HG03045 (cell line): ENCODE measurements at regions not wholly inside any gene's neighbourhood (a gene's known extent, or its start where the extent isn't known, plus 50 kb on each side); places are given as distances from the start of the nearest gene placed in this dataset.
"Not testable (repeated sequence)": the region's sequence is repeated elsewhere in the genome, so short reads cannot be mapped to it uniquely, and the experiment has no call there.

ENCODE experiments used
- ATAC-seq: cut with Tn5 transposase; IDR thresholded peaks from one replicate; pipeline ENCODE4 v1.9.1; 2021; ENCODE audit warnings: mild to moderate bottlenecking, moderate library complexity; ENCODE audit not compliant: unreplicated experiment

DNA sequence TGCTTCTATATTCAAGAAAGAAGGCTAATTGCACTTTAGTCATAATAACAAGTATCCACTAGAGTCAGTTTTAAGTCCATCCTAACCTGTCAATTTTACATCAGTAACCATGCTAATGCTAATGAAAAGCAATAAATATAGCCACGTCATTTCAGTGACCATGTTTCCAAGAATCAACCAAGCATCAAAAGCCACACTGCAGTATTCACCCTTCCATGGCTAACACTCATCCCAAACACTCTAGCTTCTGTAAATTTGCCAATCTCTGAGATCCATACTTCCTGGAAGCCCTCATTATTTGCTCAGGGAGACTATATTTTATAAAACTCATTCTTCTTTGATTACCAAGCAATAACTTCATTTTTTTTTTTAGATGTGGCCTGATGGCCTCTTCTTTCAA is 712.0 kb downstream of the CETN3 start:
- no peak for ATAC-seq

DNA sequence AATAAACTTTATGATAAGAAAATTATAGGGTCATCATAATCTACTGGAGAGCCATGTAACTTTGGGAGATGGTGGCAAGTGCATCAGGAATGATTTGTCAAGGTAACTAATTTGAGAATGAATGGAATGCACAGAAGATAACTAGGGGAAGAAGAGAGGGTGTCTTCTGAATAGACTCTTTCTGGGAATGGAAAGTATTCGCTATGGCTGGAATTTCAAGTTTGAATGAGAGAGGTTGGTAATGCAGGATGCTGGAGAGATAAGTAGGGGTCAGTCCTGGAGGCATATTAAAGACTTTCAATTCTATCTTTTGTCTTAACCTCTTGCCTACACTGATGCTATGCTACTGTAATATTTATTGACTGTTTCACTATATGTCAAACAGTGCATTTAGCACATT is 714.2 kb downstream of the CETN3 start:
- ATAC-seq, result no peak

DNA sequence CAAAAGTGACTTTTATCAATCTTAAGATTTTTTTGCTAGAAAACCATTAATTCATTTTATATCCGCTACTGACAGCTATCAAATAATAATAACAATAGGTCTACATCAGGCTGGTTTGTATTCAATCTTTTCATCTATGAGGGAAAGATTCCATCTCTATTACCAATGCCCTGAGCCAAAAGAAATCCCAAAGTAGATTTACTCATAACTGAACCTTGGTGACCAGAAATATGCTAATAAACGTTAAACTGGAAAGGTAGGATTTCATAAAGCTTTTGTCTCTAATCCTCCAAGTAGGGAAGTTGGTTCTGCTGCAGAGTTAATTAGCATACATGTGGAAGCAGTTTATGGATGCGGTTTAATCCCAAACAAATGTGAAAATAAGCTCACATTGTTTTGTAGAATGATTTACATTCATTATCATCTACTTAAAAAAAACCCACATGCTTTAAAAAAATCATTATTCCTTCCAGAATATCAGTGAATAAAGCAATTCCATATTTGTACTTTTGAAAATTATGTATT is 715.5 kb downstream of the CETN3 start:
- no peak for ATAC-seq

DNA sequence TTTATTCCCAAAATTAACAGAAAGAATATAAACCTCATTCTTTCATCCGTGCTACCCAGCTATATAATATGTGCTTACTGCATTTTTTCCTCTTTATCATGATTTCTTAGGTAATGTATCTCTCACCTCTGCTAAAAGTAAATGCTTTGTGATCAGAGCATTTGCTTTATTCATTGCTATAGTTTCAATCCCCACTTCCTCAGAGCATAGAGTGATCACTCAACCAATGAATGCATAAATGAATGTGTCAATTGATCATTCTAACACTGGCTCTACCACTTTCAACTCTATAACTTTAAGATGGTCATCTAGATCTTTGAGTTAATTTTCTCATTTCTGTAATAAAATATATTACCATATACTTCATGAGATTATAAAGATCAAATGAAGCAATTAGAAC is 719.2 kb downstream of the CETN3 start:
- ATAC-seq, result no peak

DNA sequence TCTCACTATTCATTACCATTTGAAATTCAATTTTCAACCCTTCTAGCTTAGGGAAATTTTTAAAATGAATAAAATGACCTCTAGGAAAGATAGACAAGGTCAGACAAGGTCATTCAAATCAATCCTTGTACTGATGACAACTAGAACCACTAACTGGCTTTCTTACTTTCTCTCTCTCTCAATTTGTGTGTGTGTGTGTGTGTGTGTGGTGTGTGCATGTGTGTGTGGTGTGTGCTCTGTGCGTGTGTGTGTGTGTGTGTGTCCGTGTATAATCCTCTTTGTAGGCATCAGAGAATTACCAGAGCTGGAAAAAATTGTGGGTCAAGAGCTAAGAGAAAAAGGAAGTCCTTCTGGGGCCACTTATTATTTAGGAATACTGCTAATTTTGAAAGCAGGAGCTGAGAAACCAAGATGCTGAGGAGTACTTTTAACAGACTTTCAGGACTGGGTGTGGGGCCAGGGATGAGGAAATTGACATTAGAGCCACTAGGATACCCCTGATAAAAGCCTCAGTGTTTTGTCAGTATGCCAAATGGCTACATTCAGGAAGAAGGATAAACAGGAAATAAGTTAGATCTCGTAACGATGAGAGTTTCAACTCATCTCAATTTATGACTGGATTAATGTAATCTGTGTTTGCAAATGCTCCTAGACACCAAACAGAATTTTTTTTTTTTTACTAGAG is 723.3 kb downstream of the CETN3 start:
- ATAC-seq, result no peak

DNA sequence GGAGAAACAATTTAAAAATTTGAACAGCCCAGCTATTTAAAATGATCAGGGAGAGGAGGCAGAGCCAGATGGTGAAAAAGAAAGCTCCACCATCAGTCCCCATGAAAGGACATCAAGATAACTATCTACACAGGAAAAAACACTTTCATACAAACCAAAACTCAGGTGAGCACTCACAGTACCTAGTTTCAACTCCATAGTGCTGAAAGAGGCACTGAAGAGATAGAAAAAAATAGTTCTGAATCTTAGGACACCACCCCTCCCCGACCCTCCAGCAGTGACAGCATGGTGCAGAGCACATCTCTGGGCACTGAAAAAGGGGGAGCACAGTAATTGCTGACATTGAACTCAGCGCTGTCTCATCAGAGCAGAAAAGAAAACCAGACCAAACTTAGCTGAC is 732.9 kb downstream of the CETN3 start:
- ATAC-seq, result no peak

DNA sequence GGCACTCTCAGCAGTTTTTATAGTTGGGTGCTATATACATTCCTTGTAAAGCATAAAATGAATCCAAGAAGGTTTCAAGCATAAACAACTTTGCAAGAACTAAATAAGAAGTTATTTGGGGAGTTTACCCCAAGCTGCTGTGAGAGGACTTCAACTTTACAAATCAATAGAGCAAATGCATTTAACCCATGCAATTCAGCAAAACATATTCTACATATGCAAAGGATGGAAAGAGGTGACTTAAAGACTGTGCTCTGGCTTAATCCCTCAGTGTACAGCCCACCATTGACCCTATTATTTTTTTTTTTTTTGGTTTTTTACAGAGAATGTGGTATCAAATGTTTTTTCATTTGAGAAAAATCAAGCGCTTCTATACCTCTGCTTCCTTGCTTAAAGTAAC is 736.5 kb downstream of the CETN3 start:
- no peak for ATAC-seq

DNA sequence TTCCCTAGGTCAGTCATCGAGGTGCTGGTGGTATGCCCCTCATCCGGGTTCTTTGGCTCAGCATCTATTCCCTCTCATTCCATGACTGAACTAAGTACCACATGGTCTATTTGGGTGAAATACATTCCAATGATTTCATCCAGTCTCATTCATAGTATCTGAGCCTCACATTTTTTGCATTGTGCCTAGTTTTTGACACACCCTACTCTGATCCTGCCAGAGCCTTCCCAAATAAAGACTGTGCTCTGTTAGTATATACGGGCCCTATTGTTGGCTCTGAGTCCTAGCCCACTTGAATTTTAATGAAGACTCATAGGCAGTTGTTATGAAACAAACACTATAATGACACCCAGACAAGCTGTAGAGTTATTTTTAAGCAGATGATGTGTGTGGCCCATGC is 740.7 kb downstream of the CETN3 start:
- ATAC-seq, result no peak

DNA sequence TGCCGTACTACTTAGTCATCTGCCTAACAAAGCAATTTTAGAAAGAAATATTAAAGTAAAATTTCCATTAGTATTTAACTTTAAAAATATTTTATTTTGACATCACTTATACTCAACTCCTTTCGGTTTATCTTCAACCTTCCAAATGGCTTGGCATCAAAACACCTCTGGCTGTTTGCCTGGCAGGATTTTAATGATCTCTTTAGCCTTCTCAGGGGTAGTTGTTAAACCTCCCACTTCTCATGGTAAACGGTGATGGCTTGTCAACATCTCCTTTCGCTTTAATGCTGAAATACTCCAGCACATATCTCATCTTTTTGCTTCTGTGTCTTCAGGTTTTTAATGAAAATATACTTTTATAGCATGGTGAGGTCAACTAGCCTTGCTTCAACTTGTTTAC is 747.1 kb downstream of the CETN3 start:
- ATAC-seq, result no peak

DNA sequence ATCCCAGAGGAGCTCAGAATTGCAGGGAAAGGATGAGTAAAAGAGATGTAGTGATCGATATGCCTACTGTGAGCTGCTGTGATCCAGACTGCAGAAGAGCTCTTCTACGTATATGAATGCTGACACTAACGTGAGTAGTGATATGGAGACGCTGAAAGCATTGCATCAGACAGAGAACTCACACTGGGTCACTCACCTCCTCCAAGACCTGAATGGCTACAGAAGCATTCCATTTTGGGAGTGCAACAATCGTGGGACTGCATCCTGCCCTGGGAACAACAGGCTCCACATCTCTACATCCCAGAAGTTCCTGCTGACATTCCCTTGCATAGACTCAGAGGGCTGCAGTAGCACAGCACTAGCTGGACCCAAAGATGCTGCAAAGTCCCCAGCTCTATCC is 755.9 kb upstream of the MEF2C start:
- no peak for ATAC-seq

DNA sequence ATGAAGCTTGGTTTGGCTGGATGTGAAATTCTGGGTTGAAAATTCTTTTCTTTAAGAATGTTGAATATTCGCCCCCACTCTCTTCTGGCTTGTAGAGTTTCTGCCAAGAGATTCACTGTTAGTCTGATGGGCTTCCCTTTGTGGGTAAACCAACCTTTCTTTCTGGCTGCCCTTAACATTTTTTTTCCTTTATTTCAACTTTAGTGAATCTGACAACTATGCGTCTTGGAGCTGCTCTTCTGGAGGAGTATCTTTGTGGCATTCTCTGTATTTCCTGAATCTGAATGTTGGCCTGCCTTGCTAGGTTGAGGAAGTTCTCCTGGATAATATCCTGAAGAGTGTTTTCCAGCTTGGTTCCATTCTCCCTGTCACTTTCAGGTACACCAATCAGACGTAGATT is 751.2 kb upstream of the MEF2C start:
- ATAC-seq, result not testable (repeated sequence)

DNA sequence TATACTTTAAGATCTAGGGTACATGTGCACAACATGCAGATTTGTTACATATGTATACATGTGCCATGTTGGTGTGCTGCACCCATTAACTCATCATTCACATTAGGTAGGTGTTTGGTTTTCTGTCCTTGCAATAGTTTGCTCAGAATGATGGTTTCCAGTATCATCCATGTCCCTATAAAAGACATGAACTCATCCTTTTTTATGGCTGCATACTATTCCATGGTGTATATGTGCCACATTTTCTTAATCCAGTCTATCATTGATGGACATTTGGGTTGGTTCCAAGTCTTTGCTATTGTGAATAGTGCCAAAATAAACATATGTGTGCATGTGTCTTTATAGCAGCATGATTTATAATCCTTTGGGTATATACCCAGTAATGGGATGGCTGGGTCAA is 747.1 kb upstream of the MEF2C start:
- not testable (repeated sequence) for ATAC-seq

DNA sequence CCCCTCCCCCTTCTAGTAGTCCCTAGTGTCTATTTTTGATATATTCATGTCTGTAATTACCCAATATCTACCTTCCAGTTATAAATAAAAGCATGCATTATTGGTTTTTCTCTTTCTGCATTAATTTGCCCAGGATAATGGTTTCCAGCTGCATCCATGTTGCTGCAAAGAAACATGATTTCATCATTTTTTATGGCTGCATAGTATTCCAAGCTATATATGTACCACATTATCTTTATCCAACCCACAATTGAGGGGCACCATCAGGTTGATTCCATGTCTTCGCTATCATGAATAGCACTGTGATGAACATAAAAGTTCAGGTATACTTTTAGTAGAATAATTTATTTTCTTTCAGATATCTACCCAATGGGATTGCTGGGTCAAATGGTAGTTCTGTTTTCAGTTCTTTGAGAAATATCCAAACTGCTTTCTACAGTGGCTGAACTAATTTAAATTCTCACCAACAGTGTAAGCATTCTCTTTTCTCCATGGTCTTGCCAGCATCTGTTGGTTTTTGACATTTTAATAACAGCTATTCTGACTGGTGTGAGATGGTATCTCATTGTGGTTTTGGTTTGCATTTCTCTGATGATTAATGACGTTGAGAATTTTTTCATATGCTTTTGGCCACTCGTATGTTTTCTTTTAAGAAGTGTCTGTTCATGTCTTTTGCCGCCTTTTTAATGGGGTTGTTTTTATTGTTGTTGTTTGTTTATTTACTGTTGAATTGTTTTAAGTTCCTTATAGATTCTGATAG is 746.1 kb upstream of the MEF2C start:
- no peak for ATAC-seq

DNA sequence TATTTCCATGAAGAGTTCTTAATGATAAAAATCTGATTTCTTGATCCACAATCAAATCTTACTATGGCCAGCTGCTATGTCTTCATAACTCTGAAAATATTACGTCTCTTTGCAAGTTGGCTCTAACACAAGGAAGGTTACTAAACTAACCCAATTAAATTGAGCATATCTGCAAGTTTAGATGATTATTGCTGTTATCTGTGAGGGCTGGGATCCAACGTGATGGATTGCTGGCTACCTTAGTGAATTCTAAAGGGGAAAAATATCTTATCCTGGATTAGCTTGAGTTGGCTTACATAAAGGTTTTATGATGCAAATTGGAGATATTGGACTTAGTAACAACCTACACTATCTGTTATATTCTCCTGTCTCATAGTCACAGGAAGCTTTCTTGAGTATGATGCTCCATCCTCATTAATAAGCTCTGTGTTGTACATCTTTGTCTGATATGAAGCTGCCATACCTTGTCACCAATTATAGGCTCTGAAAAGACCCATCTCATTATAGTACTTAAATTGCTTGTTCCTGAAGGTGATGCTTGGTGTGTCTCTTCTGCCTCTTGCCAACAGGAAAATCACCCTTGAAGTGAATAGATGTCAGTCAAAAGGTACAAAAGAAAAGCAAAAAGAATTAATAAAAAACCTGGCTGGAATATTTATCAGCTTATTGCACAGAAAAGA is 733.0 kb upstream of the MEF2C start:
- no peak for ATAC-seq

DNA sequence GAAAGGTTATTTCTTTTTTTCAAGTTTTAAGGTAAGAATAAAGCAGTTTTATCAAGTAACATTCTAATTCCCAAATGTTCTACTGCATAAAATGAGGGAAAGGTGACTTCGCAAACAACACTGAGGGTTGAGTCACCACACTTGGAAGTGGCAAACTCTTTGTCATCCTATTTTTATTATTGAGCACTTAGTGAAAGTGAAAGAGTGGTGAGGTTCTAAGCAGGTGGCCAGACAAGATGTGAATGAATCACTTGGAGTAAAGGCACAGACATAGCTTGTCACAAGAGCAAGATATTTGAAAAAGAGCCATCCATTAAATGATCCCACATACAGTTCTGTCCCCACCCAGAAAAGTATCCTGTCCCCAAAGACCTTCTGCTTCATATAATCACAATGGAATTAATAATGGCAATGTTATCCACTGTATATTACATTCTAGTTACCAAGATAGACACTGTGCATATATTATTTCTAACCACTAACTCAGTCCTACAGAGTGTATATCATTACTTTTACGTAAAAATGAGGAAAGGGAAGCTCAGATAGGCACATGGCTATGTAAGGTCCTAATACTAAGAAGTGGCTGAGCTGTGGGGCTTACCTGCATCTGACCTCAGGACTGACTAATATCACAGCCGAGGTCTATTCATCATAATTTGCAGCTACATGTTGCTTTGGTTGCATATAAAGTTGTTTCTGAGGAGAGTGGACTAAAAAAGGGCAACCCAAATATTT is 730.4 kb upstream of the MEF2C start:
- ATAC-seq, result peak; percentile 84

DNA sequence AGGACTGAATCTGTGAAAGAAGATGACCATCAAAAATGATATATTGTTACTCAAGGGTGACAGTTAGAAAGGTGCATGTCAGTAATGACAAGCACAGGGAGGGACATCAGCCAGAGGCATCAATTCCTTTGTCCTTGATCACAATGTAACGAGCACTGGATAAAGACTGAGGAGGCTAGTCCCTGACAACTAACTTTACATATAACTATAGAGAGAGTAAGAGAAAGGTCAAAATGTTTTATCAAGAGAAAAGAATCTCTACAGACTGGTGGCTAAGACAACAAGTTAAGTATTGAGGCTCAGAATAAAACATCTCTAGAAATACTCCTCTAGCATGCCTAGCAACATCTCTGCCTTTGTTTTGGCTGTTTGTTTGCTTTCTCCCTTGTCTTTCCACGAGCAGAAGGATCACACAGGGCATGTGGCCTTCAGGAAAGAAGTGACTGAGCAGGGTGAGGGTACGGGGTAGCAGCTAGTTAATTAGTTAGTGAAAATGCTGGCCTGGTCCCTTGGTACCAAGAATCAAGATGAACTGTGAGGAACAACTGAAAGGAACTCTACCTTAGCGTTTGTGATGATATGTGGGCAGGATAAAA is 724.1 kb upstream of the MEF2C start:
- ATAC-seq, result no peak

DNA sequence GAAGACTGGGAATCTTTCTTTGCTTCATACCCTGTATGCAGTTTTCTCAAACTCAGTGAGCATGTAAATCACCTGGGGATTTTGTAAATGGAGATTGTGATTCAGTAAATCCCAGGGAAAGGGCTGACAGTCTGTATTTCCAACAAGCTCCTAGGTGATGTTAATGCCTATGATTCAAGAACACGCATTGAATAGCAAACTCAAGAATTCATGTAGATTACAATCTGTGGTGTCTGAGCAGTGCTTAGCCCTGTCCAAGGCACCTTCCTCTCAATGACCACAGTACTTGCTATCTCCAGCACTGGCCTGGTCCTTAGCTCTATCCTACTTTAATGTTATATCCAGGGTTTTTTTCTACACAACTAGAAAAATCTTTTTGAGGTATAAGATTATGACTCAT is 721.4 kb upstream of the MEF2C start:
- no peak for ATAC-seq

DNA sequence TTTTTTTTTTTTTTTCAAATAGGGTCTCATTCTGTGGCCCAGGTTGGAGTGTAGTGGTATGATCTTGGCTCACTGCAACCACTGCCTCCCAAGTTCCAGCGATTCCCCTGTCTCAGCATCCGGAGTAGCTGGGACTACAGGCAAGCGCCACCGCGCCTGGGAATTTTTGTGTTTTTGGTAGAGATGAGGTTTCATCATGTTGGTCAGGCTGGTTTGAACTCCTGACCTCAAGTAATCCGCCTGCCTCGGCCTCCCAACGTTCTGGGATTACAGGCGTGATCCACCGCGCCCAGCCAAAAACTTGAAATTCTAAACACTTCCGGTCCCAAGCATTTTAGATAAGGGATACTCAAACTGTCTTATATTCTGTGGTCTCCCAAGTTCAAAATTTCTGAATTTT is 718.9 kb upstream of the MEF2C start:
- no peak for ATAC-seq

DNA sequence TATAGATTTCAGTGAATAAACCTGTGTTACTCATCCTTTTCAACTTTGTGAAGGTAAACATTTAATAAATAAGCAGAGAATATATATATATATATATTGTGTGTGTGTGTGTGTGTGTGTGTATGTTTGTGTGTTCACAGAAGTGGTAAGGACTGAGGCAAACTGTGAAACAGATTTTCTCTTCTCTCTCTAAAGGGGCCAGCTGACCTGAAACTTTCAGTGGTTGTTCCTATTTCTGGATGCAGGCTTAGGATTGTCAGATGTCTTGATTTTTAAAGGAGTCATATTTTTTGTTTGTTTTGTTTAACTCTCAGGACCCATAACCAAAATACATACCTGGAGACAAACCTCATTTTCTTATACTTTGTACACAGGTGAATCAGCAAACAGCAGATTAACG is 714.9 kb upstream of the MEF2C start:
- no peak for ATAC-seq

DNA sequence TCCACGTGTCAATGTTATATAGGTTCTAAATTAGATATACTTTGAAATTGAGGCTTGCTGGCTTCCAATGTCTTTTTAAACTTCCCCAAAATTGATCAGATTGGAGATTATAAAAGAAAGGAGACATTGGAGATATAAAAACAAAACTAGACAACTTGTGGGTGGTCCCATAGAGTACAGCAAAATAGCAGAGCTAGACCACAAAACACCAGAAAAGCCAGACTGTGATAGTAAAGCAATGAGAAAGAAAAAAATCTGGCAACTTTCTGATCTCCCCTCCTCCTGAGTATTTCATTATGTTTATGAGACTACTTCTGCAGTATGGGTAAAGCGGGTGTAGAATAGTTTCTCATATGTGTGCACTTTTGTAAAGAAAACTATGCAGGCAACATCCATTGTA is 713.8 kb upstream of the MEF2C start:
- ATAC-seq, result no peak

DNA sequence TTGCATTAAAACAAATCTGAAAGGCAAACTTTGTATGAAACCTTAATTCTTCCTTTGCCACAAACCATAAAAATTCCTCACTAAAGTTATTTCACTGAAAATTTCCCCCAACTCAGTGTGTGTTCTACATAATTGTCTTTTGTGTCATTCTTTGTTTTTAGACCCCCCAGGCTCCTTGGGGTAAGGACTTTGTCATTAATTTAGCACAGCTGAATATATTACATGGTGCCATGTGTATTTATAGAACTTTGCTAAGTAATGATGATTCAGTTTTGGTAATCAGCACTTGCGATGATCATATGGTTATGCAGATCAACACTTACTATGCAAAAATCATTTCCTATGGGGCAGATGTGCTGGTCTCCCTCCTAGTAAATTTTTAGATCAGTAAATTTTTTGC is 712.1 kb upstream of the MEF2C start:
- no peak for ATAC-seq
